ENCODE measurements at regions not wholly inside any gene's neighbourhood (a gene's known extent, or its start where the extent isn't known, plus 50 kb on each side); places are given as distances from the start of the nearest gene placed in this dataset.

DNA sequence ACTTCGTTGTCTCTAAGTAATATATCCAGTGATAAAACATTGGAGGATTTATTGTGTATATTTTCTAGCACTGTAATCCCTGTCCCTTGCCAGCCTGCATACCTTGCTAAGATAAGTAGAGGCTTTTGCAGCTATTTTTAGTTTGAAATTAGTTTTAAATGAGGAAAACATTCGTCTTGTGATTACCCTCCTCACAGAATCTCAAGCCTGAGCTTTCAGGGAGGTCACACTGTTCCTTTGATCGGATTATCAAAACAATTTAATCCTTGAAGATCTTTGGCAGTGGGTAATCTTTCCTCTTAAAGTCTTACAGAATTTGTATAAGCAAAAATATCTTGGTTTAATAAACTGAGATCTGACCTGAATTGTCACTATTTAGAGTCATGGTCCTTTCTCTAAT, 897.0 kb upstream of the CELF2 start:
- no peak for DNase-seq (ENCODE audit: low read depth in 4 of 6, low spot score in 6 of 6)
- Histone ChIP-seq H3K4me1 (ENCODE audit: control insufficient read depth, insufficient read depth, low read length) (no peaks in the 10 kb centered on the region), H3K27me3 (ENCODE audit: control insufficient read depth, insufficient read depth, low read length) (no peaks in the 10 kb centered on the region), H3K27ac (ENCODE audit: low read depth, low read length) (no peak overlapping the region), H3K4me3 (ENCODE audit: low read depth, low read length) (no peak overlapping the region), H3K36me3 (ENCODE audit: control insufficient read depth, insufficient read depth, low read length) (no peaks in the 10 kb centered on the region), H3K9me3 (ENCODE audit: control insufficient read depth, insufficient read depth, low read length) (peaks cover 3% of the 10 kb centered on the region)
- WGBS (ENCODE audit: insufficient coverage), result no CpG with 5 or more reads among the region's 3 CpGs

DNA sequence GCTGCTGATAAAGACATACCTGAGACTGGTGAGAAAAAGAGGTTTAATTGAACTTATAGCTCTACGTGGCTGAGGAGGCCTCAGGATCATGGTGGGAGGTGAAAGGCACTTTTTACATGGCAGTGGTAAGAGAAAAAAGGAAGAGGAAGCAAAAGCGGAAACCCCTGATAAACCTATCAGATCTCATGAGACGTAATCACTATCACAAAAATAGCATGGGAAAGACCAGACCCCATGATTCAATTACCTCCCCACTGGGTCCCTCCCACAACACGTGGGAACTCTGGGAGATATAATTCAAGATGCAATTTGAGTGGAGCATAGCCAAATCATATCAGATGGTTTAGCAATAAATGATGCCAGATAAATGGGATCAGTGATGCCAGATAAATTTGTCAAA, 892.0 kb upstream of the CELF2 start:
- no peaks in the 10 kb centered on the region for H3K9me3 ChIP-seq (ENCODE audit: control insufficient read depth, insufficient read depth, low read length)
- no peak overlapping the region for H3K27ac ChIP-seq (ENCODE audit: low read depth, low read length)
- no CpG with 5 or more reads among the region's 4 CpGs for WGBS (ENCODE audit: insufficient coverage)
- no peaks in the 10 kb centered on the region for H3K4me1 ChIP-seq (ENCODE audit: control insufficient read depth, insufficient read depth, low read length)
- H3K4me3 ChIP-seq (ENCODE audit: low read depth, low read length), result no peak overlapping the region
- DNase-seq (ENCODE audit: low read depth in 4 of 6, low spot score in 6 of 6), result peak in 1 of 6 donors; percentile 35
- H3K36me3 ChIP-seq (ENCODE audit: control insufficient read depth, insufficient read depth, low read length), result no peaks in the 10 kb centered on the region
- H3K27me3 ChIP-seq (ENCODE audit: control insufficient read depth, insufficient read depth, low read length), result no peaks in the 10 kb centered on the region

GRCh38 chr10:10126218-10126617, 891.5 kb upstream of the CELF2 start:
- H3K36me3 ChIP-seq (ENCODE audit: control insufficient read depth, insufficient read depth, low read length), result no peaks in the 10 kb centered on the region
- no peaks in the 10 kb centered on the region for H3K27me3 ChIP-seq (ENCODE audit: control insufficient read depth, insufficient read depth, low read length)
- no peaks in the 10 kb centered on the region for H3K4me1 ChIP-seq (ENCODE audit: control insufficient read depth, insufficient read depth, low read length)
- WGBS (ENCODE audit: insufficient coverage), result 92% methylated on average over 2 of the region's 3 CpGs
- DNase-seq (ENCODE audit: low read depth in 4 of 6, low spot score in 6 of 6), result no peak
- H3K9me3 ChIP-seq (ENCODE audit: control insufficient read depth, insufficient read depth, low read length), result no peaks in the 10 kb centered on the region
- no peak overlapping the region for H3K27ac ChIP-seq (ENCODE audit: low read depth, low read length)
- H3K4me3 ChIP-seq (ENCODE audit: low read depth, low read length), result no peak overlapping the region

DNA sequence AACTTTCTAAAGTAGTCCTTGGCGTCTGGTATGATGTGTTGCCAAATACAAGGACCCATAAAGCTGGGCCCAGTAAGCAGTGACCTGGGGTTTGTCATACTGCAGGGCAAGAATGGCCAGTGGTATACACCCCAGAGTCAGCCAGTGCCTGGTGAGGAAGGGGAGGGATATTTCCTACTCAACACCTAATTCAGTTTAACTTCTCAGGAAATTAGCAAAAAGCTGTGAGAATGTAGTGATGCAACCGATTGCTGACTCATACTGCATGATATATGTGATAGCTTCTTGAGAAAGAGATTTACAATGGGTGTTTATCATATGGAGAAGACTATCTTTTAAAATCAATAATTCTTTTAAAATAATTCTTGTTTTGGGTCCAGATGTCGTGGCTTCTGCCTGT, 889.3 kb upstream of the CELF2 start:
- no peaks in the 10 kb centered on the region for H3K9me3 ChIP-seq (ENCODE audit: control insufficient read depth, insufficient read depth, low read length)
- no peak for DNase-seq (ENCODE audit: low read depth in 4 of 6, low spot score in 6 of 6)
- H3K27ac ChIP-seq (ENCODE audit: low read depth, low read length), result no peak overlapping the region
- no peak overlapping the region for H3K4me3 ChIP-seq (ENCODE audit: low read depth, low read length)
- no peaks in the 10 kb centered on the region for H3K36me3 ChIP-seq (ENCODE audit: control insufficient read depth, insufficient read depth, low read length)
- no peaks in the 10 kb centered on the region for H3K4me1 ChIP-seq (ENCODE audit: control insufficient read depth, insufficient read depth, low read length)
- WGBS (ENCODE audit: insufficient coverage), result 88% methylated on average over 1 of the region's 3 CpGs
- no peaks in the 10 kb centered on the region for H3K27me3 ChIP-seq (ENCODE audit: control insufficient read depth, insufficient read depth, low read length)

GRCh38 chr10:10130686-10131085, 887.0 kb upstream of the CELF2 start:
- H3K27ac ChIP-seq (ENCODE audit: low read depth, low read length), result no peak overlapping the region
- H3K27me3 ChIP-seq (ENCODE audit: control insufficient read depth, insufficient read depth, low read length), result no peaks in the 10 kb centered on the region
- H3K9me3 ChIP-seq (ENCODE audit: control insufficient read depth, insufficient read depth, low read length), result no peaks in the 10 kb centered on the region
- no peak overlapping the region for H3K4me3 ChIP-seq (ENCODE audit: low read depth, low read length)
- peak in 1 of 6 donors; percentile 61 for DNase-seq (ENCODE audit: low read depth in 4 of 6, low spot score in 6 of 6)
- no CpG with 5 or more reads among the region's 2 CpGs for WGBS (ENCODE audit: insufficient coverage)
- H3K36me3 ChIP-seq (ENCODE audit: control insufficient read depth, insufficient read depth, low read length), result no peaks in the 10 kb centered on the region
- H3K4me1 ChIP-seq (ENCODE audit: control insufficient read depth, insufficient read depth, low read length), result no peaks in the 10 kb centered on the region

DNA sequence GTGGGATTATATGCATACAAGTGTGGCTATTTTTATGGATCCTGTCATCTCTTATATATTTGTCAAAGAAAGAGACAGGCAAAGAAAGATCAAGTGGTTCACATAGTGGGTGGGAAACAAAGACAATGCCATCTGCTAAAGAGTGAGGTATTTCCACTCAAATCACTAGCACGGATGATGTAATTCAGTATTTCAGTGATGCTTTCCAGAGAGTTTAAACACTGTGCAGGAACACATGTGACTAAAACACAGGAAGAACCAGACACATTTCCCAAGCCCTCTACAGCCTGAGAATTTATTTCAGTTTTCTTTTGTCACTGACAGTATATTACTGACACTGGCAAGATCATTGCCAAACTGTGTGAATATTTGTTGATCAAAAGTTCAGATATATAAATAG, 885.7 kb upstream of the CELF2 start:
- peak in 2 of 6 donors; percentile 20 to 44 for DNase-seq (ENCODE audit: low read depth in 4 of 6, low spot score in 6 of 6)
- no peak overlapping the region for H3K4me3 ChIP-seq (ENCODE audit: low read depth, low read length)
- no peaks in the 10 kb centered on the region for H3K4me1 ChIP-seq (ENCODE audit: control insufficient read depth, insufficient read depth, low read length)
- no peak overlapping the region for H3K27ac ChIP-seq (ENCODE audit: low read depth, low read length)
- WGBS (ENCODE audit: insufficient coverage), result no CpG with 5 or more reads among the region's 1 CpG
- no peaks in the 10 kb centered on the region for H3K27me3 ChIP-seq (ENCODE audit: control insufficient read depth, insufficient read depth, low read length)
- H3K36me3 ChIP-seq (ENCODE audit: control insufficient read depth, insufficient read depth, low read length), result no peaks in the 10 kb centered on the region
- H3K9me3 ChIP-seq (ENCODE audit: control insufficient read depth, insufficient read depth, low read length), result no peaks in the 10 kb centered on the region

DNA sequence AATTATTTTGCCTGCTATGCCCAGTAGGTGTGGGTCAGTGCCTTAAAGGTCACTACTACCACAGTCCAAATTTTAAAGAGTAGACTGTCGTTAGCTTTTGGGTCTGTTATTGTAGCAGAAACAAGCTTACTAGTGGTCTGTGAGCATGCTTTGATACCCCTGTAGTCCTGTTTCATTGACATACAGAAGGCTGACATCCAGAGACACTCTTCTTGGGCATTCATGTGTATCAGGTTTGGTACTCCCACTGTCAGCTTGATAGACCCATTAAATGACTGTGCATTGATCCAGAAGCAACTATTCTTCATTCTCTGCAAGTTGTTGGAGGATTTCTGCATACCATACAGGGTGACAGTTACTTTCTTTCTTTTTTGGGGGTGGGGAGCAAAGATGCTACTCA, 884.4 kb upstream of the CELF2 start:
- Histone ChIP-seq H3K36me3 (ENCODE audit: control insufficient read depth, insufficient read depth, low read length) (no peaks in the 10 kb centered on the region), H3K27ac (ENCODE audit: low read depth, low read length) (no peak overlapping the region), H3K4me3 (ENCODE audit: low read depth, low read length) (no peak overlapping the region), H3K4me1 (ENCODE audit: control insufficient read depth, insufficient read depth, low read length) (no peaks in the 10 kb centered on the region), H3K27me3 (ENCODE audit: control insufficient read depth, insufficient read depth, low read length) (no peaks in the 10 kb centered on the region), H3K9me3 (ENCODE audit: control insufficient read depth, insufficient read depth, low read length) (no peaks in the 10 kb centered on the region)
- WGBS (ENCODE audit: insufficient coverage), result no CpG with 5 or more reads among the region's 1 CpG
- peak in 1 of 6 donors; percentile 24 for DNase-seq (ENCODE audit: low read depth in 4 of 6, low spot score in 6 of 6)

DNA sequence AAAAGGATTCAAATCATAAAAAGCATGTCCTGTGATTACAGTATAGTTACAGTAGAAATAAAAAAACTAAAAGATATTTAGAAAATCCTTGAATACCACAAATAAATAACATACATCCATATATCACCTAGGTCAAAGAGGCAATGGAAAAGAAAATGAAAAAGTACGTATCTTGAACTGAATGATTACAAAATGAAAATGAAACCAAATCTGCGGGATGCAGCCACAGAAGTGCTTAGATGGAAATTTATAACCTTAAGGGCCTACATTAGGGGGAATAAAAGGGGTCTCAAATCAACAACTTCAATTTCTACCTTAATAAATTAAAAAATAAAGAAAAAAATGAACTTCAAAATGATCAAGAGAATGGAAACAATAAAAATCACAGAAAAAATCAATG, 879.0 kb upstream of the CELF2 start:
- H3K9me3 ChIP-seq (ENCODE audit: control insufficient read depth, insufficient read depth, low read length), result no peaks in the 10 kb centered on the region
- no peaks in the 10 kb centered on the region for H3K4me1 ChIP-seq (ENCODE audit: control insufficient read depth, insufficient read depth, low read length)
- no peak overlapping the region for H3K27ac ChIP-seq (ENCODE audit: low read depth, low read length)
- no CpG with 5 or more reads among the region's 2 CpGs for whole genome bisulfite sequencing (ENCODE audit: insufficient coverage)
- H3K27me3 ChIP-seq (ENCODE audit: control insufficient read depth, insufficient read depth, low read length), result no peaks in the 10 kb centered on the region
- no peak for DNase-seq (ENCODE audit: low read depth in 4 of 6, low spot score in 6 of 6)
- H3K4me3 ChIP-seq (ENCODE audit: low read depth, low read length), result no peak overlapping the region
- H3K36me3 ChIP-seq (ENCODE audit: control insufficient read depth, insufficient read depth, low read length), result no peaks in the 10 kb centered on the region

DNA sequence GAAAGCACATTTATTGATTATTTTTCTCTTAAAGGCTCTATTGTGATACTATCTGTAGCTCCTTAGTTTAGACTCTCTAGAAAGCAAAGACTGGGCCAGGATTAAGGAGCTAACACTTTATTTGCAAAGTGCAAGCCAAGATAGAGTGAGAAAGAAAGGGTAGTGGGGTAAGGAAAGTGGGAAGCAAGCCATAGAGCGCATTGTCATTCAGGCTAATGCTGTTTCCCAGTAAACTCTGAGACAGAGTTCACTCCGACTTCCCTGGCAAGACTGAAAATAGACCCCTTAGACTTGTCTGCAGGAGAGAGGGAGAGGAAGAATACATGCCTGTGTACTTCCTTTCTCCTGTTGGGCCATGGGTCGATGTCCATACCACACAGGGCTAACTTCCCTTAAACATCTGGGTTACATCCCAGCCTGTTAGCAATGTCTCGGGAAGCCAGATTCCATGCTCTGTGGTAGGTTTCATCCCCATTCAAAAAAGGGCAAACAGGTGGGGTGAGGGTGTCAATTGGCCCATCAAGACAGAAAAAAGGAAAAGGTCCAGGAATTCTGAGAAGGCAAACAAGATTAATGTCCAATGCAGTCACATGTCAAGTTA, 875.8 kb upstream of the CELF2 start:
- DNase-seq (ENCODE audit: low read depth in 4 of 6, low spot score in 6 of 6), result peak in 5 of 6 donors; percentile 19 to 73 (median 39)
- H3K36me3 ChIP-seq (ENCODE audit: control insufficient read depth, insufficient read depth, low read length), result no peaks in the 10 kb centered on the region
- H3K9me3 ChIP-seq (ENCODE audit: control insufficient read depth, insufficient read depth, low read length), result no peaks in the 10 kb centered on the region
- H3K27ac ChIP-seq (ENCODE audit: low read depth, low read length), result no peak overlapping the region
- H3K4me3 ChIP-seq (ENCODE audit: low read depth, low read length), result no peak overlapping the region
- no peaks in the 10 kb centered on the region for H3K27me3 ChIP-seq (ENCODE audit: control insufficient read depth, insufficient read depth, low read length)
- 92% methylated on average over 2 of the region's 4 CpGs for WGBS (ENCODE audit: insufficient coverage)
- H3K4me1 ChIP-seq (ENCODE audit: control insufficient read depth, insufficient read depth, low read length), result no peaks in the 10 kb centered on the region

- no peaks in the 10 kb centered on the region for H3K36me3 ChIP-seq (ENCODE audit: control insufficient read depth, insufficient read depth, low read length)
- no peak for DNase-seq (ENCODE audit: low read depth in 4 of 6, low spot score in 6 of 6)
- WGBS (ENCODE audit: insufficient coverage), result 100% methylated on average over 2 of the region's 4 CpGs
- no peaks in the 10 kb centered on the region for H3K27me3 ChIP-seq (ENCODE audit: control insufficient read depth, insufficient read depth, low read length)
- H3K4me1 ChIP-seq (ENCODE audit: control insufficient read depth, insufficient read depth, low read length), result no peaks in the 10 kb centered on the region
- H3K27ac ChIP-seq (ENCODE audit: low read depth, low read length), result no peak overlapping the region
- H3K9me3 ChIP-seq (ENCODE audit: control insufficient read depth, insufficient read depth, low read length), result no peaks in the 10 kb centered on the region
- H3K4me3 ChIP-seq (ENCODE audit: low read depth, low read length), result no peak overlapping the region
Measured at GRCh38 chr10:10146604-10147003, 871.1 kb upstream of the CELF2 start.
